MV-4-11 (cell line): ENCODE measurements at regions not wholly inside any gene's neighbourhood (a gene's known extent, or its start where the extent isn't known, plus 50 kb on each side); places are given as distances from the start of the nearest gene placed in this dataset.
"Not testable (repeated sequence)": the region's sequence is repeated elsewhere in the genome, so short reads cannot be mapped to it uniquely, and the experiment has no call there.

ENCODE experiments used
- DNase-seq: peaks from one replicate; lab custom pipeline; 2025; lab: John Stamatoyannopoulos, UW

DNA sequence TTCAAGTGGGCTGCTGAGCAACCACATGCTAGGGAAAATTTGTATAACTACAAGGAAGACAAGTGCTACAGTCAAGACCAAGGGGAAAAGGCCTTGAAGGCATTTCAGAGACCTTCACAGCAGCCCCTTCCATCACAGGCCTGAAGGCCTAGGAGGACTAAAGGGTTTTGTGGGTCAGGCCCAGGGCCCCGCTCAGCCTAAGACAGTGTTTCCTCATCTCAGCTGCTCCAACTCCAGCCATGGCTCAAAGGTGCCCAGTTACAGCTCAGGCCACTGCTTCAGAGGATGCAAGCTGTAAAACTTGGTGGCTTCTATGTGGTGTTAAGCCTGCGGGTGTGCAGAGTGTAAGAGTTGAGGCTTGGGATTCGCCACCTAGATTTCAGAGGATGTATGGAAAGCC is 260.5 kb downstream of the NXPE2 start:
- no peak for DNase-seq

DNA sequence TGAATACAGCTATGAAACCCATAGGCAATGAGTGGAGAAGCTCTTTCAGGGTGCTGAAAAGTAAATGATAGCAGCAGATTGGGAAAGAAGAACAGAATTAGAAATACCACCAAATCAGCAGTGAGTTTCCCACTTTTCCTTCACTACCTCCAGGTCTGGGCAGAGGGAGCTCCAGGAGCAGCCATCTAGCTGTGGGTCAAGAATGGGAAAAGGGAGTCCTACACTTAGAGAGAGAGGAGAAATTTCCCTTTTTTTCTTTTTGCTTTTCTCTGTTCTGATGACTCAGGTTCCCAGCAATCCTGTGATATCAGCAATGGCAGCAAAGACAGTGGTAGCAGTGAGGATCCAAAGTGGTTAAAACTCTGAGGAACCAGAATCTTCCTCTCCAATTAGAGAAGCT is 263.9 kb downstream of the NXPE2 start:
- DNase-seq: no peak

DNA sequence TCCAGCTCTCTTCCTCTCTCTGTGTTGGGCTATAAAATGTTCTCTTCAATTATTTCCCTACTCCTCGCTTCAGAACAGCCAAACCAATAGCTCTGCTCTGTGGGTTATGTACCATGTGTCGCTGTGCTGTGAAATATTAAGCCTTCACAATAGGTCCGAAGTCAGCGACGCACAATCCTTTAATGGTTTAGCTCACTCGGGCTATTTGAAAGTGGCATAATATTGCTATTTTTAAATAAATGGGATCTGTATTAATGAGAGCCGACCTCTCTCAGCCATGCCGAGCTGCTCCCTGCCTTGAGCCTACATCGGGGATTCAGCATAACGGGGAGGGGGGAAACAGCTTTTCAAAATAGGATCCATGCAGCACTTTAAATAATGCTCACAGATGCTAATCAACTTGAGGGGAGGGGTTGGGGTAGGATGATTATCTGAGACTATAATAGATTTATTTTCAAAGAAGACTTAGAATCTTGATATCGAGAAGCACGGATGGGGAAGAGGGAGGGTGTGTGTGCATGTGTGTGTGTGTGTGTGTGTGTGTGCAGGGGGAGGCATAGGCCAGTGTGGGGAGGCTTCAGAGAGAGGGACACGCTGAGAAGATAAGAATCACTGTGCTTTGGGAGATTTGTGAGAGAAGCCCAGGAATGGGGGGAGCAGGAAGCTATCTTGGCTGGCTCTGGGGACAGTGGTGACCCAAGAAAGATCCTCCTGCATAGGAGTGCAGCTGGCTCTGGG is 271.5 kb downstream of the NXPE2 start:
- no peak for DNase-seq

DNA sequence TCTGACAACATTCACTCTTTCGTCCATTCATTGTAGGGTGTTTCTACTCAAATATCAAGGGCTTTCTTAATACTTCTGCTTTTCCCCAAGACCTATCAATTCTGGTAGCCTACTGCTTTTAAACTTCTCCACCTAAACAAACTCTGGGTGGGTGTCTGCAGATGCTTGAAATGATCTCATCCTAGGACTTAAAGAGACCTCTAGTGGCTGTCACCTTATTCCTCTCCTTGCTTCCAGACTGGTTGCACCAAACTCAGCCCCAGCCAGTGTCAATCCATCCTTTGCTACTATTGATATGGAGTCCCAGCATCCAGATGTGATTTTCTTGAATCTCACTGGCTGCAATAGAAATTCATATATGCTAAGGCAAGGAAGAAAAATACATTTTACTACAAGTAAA is 274.7 kb downstream of the NXPE2 start:
- no peak for DNase-seq

DNA sequence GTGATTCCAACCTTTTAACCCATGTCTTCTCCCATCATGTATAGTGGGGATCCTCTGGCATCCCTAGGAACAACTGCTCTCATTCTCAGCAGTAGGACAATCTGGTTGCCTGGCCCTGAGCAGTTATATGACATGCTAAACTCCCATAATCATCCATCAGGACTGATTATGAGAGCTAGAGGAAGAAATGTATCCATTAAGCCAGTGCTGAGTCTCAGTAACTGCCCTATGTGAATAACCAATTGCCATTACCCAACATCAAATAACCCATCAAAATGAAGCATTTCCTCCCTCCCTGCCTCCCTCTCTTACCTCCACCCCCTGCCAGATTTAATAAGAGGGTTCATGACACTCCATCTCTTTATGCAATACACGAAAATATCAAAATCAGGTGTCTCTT is 277.6 kb downstream of the NXPE2 start:
- no peak for DNase-seq

DNA sequence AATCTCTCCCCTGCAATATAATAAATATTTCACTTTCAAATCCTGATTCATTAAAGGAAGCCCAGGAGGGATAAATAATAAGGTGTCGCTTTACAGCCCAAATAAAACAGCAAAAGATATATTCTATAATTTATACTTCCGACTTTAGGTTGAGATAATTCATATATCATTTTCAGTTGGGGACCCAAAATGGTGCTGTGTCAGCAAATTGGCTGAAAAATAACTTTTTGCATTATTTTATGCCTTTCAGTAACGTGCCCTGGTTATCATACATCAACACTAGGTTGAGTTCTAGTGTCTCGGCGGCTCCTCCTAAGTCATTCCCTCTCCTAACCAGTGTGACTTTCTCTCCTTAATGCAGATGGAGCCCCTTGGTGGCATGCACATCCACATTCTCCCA is 278.2 kb downstream of the NXPE2 start:
- DNase-seq: no peak

DNA sequence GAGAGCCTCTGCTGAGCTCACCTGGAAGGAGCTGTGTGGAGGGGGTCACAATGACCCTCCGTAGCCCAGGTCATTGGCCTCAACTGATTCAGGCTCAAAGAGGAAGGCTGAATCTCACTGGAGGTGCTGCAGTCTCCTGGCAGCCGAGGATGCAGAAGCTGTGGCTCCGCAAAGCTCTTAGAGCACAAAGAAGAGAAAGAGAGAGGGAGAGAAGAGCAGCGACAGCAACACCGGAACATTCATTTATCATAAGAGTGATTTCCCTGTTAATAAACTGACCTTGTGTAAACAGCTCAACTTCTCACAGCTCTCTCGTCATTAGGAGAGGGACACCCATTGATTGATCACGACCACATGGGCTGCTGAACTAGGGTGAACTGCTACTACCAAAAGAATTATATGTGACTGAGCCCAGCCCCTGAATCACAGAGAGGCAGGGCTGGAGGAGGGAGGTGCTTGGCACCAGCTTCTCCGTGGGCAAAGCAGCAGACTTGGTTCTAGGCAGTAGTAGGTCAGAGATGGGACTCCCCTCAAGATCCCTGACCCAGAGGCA is 281.7 kb downstream of the NXPE2 start:
- DNase-seq: no peak

DNA sequence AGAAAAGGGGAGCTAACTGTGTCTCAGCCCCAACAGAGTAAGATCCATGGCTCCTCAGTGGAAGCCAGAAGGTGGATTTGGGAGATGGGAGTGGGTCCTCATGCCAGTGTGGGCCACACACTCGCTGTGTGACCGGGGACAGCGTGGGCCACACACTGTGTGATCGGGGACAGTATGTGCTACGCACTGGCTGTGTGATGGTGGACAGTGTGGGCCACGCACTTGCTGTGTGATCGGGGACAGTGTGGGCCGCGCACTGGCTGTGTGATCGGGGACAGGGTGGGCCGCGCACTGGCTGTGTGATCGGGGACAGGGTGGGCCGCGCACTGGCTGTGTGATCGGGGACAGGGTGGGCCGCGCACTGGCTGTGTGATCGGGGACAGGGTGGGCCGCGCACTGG is 282.5 kb downstream of the NXPE2 start:
- DNase-seq: not testable (repeated sequence)

DNA sequence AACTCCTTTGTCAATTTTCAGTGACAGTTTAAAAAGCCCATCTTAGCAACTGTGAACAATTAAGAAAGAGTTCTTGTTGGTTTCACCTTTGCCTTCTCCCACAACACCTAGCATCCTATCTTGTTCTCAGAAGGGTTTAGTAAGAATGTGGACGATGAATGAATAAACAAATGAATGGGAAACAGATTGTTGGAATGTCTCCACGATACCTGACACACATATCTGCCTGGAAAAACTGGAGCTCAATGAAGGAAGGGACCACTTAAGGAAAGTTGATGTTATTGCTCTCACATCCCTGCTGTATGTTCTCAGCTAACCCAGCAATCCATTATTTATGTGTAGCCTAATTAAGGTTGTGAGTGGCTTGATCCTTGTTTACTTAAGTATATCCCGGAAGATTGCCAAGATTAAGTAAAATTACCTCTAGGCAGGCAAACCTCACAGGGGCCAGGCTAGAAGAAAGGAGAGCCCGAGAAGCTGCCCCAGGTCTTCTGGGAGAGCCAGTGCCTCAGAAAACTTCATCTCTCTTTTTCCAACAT is 286.4 kb downstream of the NXPE2 start:
- no peak for DNase-seq

DNA sequence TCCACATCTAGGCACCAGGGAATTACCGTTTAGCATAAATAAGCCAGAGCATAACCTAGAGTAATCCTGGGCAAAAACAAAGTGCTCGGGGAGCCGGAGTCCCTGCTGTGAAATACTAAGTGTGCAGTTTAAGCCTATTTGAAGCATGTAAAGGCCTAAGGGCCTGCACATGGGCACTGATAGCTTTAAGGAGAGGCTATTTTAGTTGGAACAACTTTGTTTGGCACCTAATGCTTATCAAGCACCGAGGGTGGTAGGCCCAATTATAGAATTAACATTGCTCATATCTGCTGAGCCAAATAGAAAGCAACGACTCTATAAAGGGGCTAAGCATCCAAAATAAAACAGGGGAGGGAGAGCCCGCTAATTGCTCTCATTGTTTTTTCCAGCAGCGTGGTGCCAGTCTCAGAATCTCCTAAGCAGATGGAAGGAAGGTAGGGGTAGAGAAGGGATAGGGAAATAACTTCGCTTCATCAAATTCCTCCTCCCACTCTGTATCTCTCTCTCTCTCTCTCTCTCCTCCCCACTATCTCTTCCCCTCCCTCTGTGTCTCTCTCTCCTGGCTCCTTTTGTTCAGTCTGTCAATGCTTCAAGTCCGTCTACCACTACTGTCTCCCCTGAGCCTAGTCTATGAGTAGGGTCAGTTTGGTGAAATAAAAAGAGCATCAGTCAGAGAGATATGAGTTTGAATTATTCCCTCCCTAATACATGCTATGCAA is 292.8 kb downstream of the NXPE2 start:
- DNase-seq: no peak

DNA sequence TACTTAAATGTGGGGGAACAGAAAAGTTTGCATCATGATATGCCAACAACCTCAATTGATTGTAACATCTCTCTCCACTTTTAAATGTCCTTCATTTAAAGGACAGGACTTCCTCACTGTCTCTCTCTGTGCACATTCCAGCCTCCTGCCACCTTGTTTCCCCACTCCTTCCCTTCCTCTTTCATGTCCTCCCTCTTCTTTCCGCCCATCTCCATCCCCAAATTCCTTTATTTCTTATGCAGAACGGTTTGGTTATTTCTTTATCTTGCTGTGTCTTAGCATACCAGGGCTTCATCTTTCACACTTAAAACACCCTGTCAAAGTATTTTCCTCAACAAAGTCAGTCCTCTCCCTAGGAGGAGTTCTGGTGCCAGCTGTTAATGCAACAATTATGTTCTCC is 293.8 kb downstream of the NXPE2 start:
- DNase-seq: no peak

DNA sequence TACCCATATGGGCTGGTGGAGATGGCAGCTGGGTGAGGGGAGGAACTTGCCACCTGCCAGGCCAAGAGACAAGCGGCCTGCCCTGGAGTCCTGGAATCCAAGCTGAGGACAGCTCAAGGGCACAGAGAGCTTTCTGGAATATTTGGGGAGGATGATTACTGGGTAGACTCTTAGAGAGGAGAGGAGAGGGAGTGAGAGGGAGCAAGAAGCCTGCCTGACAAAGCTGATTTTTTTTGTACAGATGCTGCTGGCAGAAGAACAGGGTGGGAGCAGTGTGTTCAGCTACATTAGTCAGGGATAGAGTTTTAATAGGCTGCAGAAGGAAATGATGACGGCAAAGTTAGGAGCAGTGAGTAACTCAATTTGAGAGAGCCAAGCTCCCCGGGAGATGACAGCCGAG is 299.3 kb downstream of the NXPE2 start:
- DNase-seq: no peak

DNA sequence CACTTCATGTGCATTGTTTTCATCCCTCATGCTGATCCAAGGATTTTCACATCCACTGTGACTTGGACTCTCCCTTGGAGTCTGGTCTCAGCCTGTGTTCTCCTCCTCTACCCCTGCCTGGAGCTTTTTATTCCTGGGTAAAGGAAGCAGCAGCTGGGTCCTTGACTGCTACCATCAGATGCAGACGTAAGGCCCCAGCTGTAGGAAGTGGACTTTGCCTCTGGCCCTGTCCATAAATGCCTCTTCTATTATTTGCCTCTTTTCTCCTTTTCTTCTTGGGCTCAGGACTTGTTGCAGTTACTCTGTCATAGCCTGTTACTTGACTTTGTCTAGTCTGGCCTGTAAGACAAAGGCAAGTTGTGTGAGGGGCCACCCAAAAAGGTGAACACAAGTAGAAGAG is 303.8 kb downstream of the NXPE2 start:
- DNase-seq: no peak

DNA sequence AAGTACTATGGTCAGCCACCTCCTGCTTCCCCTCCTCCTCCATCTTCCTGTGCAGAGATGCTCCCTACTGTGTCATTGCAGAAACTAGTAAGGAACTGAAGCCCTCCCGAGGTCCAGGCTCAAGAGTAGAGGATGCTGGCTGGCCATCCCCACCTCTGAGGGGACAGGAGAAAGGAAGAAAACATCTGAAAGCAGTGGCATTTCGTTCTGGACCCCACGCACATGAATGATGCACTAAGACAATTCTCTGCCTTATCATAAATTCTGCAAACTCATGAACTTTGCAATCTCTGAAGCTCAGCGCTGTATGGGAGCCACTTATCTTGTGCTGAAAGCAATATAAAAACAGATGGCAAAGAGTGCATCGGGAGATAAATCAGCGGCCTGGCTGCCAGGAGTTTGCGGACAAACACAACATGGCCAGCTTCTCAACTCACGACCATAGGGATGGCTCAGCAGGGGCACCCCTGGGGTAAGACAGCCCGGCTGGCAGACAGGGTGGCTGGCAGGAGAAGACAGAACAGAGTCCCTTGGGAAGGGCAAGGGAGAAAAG is 306.4 kb downstream of the NXPE2 start:
- no peak for DNase-seq

DNA sequence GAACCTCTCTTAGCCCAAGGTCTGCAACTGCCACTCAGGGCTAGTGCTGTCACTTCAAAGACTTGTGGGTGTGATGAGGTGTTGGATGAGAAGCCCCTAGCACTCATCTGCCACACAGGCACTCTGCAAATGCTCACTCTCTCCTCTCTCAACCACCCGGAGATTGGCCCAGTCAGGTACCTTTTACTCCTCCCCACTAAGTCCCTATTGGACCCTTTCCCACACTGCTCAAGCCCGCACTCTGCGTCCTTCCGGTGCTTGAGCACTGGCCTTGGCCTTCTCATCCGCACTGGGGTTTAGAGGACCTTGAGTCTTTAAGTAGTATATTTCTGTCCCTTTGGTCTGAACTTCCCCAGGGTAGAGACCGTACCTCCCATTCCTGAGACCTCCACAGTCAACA is 308.0 kb downstream of the NXPE2 start:
- DNase-seq: no peak

DNA sequence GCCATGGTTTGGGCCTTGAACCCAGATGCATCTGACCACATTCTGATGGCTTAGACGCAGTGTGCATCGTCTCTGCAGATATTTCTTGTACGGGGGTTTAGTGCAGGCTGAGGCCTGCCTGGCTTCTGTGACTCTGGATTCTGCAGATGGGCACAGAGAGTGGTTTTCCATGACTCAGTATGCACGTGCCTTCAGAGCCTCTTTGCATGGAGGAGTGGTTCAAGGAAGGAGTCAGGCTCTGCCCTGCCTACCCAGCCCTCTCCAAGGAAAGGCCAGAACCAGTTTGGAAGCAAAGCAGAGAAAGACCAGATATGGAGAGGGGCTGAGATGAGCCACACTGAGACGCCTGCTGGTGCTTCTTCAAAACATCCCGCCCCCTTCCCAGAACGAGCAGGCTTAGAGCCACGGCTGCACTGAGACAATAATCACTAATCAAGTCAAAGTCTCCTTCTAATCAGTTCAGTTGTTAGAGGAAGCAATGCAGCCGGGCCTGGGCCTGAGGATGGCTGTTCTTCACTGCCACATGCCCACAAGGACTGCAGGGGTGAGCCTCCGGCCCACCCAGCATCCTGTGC is 308.9 kb downstream of the NXPE2 start:
- no peak for DNase-seq

DNA sequence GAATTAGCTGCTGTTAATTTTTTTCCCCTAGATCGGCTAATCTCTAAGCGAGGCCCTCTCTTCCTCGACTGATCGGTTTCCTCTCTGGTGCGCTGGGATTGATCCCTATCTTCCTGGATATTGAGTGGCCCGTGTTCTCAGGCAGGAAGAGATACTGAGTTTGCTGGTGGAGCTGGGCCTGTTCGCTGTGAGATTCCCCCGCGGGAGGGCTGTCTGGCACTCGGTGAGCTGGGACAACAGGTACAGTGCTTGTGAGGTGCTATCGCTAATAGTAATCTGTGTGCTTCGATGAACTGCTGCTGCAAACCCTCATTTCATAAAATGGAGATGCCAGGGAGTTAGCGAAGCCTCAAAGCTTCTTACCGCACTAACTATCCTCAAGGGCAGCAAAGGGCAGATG is 310.3 kb downstream of the NXPE2 start:
- no peak for DNase-seq

DNA sequence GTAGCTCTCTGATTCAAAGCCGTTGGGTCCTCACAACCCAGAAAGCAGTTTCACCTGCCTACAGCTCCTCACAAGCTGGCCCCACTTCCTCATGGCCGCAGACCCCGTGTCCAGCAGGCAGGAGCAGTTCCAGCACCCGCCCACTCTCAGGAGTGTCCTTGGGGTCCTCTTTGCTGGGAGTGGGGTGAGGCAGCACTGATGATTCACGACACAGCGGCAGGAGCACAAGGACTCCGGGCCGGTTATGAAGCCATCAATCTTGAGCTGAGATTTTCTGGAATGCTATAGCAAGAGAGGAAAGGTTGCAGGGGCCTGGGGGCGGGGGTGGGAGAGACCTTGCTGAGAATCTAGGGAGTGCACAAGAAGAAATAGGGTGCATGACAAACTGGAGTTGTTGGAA is 311.2 kb downstream of the NXPE2 start:
- no peak for DNase-seq

DNA sequence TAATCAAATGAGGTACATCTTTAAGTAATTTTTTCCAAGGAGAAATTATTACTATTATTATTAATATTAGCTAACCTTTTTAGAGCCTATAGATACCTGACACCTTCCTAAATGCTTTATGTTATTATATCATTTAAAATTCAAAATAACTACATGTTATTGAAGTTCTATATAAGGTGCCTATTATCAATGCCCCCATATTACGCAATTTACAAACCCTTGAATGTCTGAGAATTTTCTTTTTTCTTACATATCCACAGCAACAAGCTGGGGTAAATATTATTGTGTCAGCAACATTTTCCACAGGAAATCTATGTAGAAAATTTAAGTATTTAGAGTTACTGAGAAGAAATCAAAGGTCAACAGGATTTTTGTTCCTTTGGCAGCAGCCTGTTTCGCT is 327.3 kb downstream of the NXPE2 start:
- no peak for DNase-seq

DNA sequence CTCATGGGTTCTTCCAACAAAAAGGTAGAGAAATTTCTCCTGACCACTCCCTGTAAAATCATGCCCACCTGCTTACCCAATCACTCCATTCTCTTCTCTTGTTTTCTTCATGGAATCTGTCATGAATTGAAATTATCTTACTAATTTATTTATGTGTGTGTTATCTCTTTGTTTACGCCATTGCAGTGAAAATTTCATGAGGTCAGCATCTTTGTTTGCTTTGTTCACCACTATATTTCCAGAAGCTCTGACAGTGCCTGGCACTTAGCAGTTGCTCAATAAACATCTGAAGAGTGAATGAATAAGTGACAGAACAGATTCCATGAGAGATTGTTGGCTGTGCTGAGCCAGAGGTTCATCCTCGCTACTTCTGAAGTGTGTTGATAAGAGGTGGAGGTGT is 329.5 kb downstream of the NXPE2 start:
- DNase-seq: no peak

DNA sequence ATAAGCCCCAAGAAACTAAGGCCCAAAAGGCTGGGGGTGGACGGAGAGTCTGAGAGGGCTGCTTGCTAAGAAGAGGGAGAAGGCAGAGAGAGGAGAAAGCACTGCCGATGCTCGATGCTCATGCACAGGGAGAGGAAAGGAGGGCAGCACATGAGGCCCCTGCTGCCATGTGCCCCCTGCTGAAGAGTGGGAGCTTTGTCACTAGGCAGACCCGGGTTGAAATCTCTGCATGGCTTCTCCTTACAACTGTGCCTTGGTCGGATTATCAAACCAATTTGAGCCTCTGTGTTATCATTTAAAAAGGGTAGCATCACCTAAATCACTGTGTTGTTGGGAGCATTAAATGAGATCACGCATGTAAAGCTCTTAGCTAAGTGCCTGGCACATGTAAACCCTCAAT is 330.5 kb downstream of the NXPE2 start:
- DNase-seq: no peak

DNA sequence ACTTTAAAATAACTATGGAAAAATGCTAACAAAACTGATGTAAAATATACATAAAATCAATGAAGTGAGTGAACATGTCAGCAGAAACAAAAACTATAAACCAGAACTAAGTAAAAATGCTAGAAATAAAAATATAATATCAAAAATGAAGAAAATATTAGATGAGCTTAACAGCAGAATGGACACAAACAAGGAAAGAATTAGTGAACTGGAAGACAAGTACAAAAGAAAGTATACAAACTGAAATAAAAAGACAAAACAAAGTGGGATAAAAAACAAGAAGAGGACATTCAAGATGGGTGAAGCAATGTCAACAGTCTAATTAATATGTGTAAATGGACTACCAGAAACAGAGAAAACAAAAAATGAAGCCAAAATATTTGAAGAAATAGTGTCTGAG is 339.2 kb downstream of the NXPE2 start:
- no peak for DNase-seq

DNA sequence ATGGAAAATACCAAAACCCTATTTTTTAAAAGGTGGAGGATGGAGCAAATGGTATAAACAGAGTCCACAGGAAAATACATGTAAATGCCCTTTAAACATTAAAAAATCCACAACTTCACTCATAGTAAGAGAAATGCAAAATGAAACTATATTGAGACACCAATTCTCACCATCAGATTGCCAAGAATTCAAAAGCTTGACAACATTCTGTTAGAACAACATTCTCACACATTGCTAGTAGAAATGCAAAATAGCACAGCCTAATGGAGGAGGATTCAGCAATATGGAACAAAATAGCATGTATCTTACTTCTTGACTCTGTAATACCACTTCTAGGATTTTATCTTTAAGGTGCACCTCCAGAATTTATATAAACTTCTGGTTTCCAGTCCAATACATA is 351.8 kb downstream of the NXPE2 start:
- DNase-seq: no peak
